Breast epithelium (tissue), 4 donors: ENCODE measurements at regions not wholly inside any gene's neighbourhood (a gene's known extent, or its start where the extent isn't known, plus 50 kb on each side); places are given as distances from the start of the nearest gene placed in this dataset.

Source experiments
- DNase-seq, 2 donors: peaks; one replicate each; pipeline ENCODE4 v3.0.0-alpha.2; 2019; ENCODE audit warnings: low spot score in 2 of 2
- H3K27ac ChIP-seq, 2 donors: fragments of 200-600 bp; sonication (generic) in 1 of 2; one replicate each; pipeline ENCODE4 v1.5.1; 2016 to 2019; ENCODE audit warnings: mild to moderate bottlenecking in 1 of 2
- H3K27me3 ChIP-seq, 2 donors: fragments of 200-600 bp; sonication (generic) in 1 of 2; one replicate each; pipeline versions ENCODE4 v1.5.1 to v1.6.0; 2017 to 2019; ENCODE audit warnings: control low read depth in 1 of 2, mild to moderate bottlenecking in 1 of 2
- H3K36me3 ChIP-seq: fragments of 200-600 bp; one replicate; pipeline ENCODE4 v1.5.1; 2019
- H3K4me1 ChIP-seq, 2 donors: fragments of 200-600 bp; sonication (generic); one replicate each; pipeline ENCODE4 v1.5.1; 2016 to 2019; ENCODE audit warnings: control low read depth in 1 of 2
- H3K4me3 ChIP-seq, 3 donors: fragments of 200-600 bp; sonication (generic); 1 replicate in 2 of 3; 2 replicates in 1 of 3; pipeline ENCODE4 v1.5.1; 2016 to 2019; ENCODE audit warnings: mild to moderate bottlenecking in 3 of 3, moderate library complexity in 2 of 3
- H3K9me3 ChIP-seq, 2 donors: fragments of 200-600 bp; sonication (generic) in 1 of 2; one replicate each; pipeline ENCODE4 v1.5.1; 2016 to 2019; ENCODE audit warnings: control low read depth in 1 of 2
- POLR2A ChIP-seq: fragments of 450-650 bp; IDR thresholded peaks from one replicate; pipeline ENCODE4 v1.6.1; 2016; ENCODE audit warnings: antibody characterized with exemption, mild to moderate bottlenecking, moderate library complexity
- POLR2AphosphoS5 ChIP-seq, 3 donors: sonication (generic); formaldehyde crosslinking; IDR thresholded peaks; one replicate each; pipeline ENCODE4 v1.6.1; 2017; ENCODE audit warnings: antibody characterized with exemption in 3 of 3
- intact Hi-C: fragments of 100-400 bp; cut with DNase I; formaldehyde crosslinking; loops from one replicate; pipeline ENCODE4 v1.15.1; 2023; ENCODE audit warnings: low total_unique reads
- TF ChIP-seq, protein P1 (sequence below), 3 donors: fragments of 450-650 bp; IDR thresholded peaks; one replicate each; pipeline ENCODE4 v1.5.1; 2016 to 2017; ENCODE audit warnings: antibody characterized with exemption in 3 of 3, mild to moderate bottlenecking in 3 of 3, moderate library complexity in 3 of 3

DNA sequence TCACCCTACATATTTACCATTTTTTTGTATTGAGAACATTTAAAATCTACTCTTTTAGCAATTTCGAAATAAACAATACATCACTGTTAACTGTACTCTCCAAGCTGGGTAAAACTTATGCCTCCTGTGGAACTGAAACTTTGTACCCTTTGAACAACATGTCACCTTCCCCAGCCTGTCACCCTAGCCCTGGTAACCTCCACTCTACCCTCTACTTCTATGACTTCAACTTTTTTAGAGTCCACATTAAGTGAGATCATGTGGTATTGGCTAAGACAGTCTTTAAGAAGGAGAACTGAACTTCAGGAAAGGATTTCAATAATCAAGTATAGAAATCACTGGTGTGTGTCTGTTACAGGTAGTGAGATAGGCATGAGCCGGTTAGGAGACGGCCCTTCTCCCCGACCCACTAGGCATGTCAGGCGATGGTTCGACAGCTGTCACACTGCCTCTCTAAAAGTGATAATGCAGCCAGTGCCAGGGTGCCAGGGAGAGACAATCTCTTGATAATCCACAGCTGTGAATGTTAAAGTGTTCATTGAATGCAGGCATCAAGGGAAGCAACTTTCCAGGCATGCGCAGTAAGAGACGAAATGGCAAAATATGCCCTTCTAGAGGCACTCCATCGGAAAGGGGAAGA lies 74.6 kb upstream of the RNF152 start:
- intact Hi-C loops, result no loop called here
- H3K36me3 ChIP-seq, result no peaks in the 10 kb centered on the region

DNA sequence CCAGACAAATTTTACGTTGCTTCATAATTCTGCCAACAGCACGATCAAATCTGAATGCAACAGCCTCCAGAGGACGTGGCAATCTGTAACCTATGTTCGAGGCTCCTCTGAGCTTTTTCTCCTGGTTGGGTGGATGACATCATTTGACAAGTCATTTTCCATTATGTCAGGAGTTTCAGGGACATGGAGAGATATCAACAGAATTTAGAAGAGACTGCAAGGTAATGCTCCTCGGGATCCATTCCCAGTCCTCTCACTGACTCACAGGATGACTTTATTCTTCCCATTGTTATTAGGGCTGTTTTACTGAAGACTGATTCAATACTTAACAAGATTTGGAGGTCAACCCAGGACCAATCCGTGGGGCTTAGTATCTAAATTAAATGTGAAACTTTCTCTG lies 72.5 kb upstream of the RNF152 start:
- H3K27ac ChIP-seq, result no peak overlapping the region
- no peaks in the 10 kb centered on the region for H3K36me3 ChIP-seq
- no peaks in the 10 kb centered on the region for H3K4me1 ChIP-seq
- no peaks in the 10 kb centered on the region for H3K9me3 ChIP-seq
- intact Hi-C loops, result no loop called here
- TF ChIP-seq POLR2A (no peak), POLR2AphosphoS5 (IDR thresholded peaks at IDR 0.05) (no peak)
- TF ChIP-seq, protein P1, sequence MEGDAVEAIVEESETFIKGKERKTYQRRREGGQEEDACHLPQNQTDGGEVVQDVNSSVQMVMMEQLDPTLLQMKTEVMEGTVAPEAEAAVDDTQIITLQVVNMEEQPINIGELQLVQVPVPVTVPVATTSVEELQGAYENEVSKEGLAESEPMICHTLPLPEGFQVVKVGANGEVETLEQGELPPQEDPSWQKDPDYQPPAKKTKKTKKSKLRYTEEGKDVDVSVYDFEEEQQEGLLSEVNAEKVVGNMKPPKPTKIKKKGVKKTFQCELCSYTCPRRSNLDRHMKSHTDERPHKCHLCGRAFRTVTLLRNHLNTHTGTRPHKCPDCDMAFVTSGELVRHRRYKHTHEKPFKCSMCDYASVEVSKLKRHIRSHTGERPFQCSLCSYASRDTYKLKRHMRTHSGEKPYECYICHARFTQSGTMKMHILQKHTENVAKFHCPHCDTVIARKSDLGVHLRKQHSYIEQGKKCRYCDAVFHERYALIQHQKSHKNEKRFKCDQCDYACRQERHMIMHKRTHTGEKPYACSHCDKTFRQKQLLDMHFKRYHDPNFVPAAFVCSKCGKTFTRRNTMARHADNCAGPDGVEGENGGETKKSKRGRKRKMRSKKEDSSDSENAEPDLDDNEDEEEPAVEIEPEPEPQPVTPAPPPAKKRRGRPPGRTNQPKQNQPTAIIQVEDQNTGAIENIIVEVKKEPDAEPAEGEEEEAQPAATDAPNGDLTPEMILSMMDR (IDR thresholded peaks at IDR 0.05), result no peak
- no peak for DNase-seq
- no peak overlapping the region for H3K4me3 ChIP-seq
- H3K27me3 ChIP-seq, result no peaks in the 10 kb centered on the region

More for the DNA sequence above, 74.6 kb upstream of the RNF152 start:
- no peaks in the 10 kb centered on the region for H3K27me3 ChIP-seq
- no peaks in the 10 kb centered on the region for H3K9me3 ChIP-seq
- no peak overlapping the region for H3K4me3 ChIP-seq
- TF ChIP-seq, protein P1 (IDR thresholded peaks at IDR 0.05), result no peak
- TF ChIP-seq POLR2A (no peak), POLR2AphosphoS5 (IDR thresholded peaks at IDR 0.05) (no peak)
- H3K27ac ChIP-seq, result no peak overlapping the region
- no peak for DNase-seq
- no peaks in the 10 kb centered on the region for H3K4me1 ChIP-seq

DNA sequence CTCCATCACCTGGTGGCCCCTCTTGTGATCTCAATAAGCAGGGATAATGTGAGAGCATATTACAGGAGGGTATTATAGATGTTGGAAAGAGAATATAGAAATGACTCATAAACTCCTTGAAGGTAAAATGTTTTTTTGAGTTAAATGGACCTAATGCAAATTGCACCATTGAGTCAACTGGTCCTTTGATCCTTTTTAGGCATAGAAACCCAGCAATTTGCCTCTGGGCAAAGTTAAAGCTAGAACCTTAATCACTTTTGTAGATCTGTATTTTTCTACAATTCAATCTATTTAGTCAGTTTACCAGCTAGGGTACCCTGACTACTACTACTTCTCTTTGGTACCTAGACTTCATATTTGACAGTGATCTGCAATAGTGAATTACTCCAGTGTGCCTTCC lies 71.8 kb upstream of the RNF152 start:
- no peaks in the 10 kb centered on the region for H3K27me3 ChIP-seq
- H3K27ac ChIP-seq, result no peak overlapping the region
- TF ChIP-seq POLR2A (no peak), POLR2AphosphoS5 (IDR thresholded peaks at IDR 0.05) (no peak)
- TF ChIP-seq, protein P1 (IDR thresholded peaks at IDR 0.05), result no peak
- no peaks in the 10 kb centered on the region for H3K4me1 ChIP-seq
- H3K36me3 ChIP-seq, result no peaks in the 10 kb centered on the region
- H3K4me3 ChIP-seq, result no peak overlapping the region
- H3K9me3 ChIP-seq, result no peaks in the 10 kb centered on the region
- DNase-seq, result no peak
- intact Hi-C loops, result no loop called here

DNA sequence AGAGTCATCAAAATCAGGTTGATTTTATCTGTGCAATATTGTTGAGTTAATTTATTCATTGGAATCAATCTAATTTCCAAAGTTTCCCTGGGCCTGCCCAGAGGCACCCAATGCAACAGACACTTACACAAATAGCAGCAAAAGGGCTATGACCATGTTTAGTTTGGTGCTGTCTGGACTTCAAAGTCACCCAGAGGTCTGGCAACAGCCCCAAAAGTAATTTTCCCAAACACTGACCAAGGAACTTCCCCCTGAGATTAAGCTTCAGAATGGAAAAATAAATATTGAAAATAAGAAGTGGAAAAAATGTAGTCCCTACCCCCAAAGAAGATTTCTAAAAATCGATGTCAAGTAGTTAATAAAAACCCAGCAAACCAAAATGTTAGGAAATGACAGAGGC lies 70.9 kb upstream of the RNF152 start:
- DNase-seq, result no peak
- H3K4me1 ChIP-seq, result no peaks in the 10 kb centered on the region
- H3K9me3 ChIP-seq, result no peaks in the 10 kb centered on the region
- H3K4me3 ChIP-seq, result no peak overlapping the region
- intact Hi-C loops, result no loop called here
- H3K36me3 ChIP-seq, result no peaks in the 10 kb centered on the region
- no peak for TF ChIP-seq POLR2A
- TF ChIP-seq POLR2AphosphoS5 (IDR thresholded peaks at IDR 0.05), result no peak
- TF ChIP-seq, protein P1 (IDR thresholded peaks at IDR 0.05), result no peak
- H3K27ac ChIP-seq, result no peak overlapping the region
- no peaks in the 10 kb centered on the region for H3K27me3 ChIP-seq

DNA sequence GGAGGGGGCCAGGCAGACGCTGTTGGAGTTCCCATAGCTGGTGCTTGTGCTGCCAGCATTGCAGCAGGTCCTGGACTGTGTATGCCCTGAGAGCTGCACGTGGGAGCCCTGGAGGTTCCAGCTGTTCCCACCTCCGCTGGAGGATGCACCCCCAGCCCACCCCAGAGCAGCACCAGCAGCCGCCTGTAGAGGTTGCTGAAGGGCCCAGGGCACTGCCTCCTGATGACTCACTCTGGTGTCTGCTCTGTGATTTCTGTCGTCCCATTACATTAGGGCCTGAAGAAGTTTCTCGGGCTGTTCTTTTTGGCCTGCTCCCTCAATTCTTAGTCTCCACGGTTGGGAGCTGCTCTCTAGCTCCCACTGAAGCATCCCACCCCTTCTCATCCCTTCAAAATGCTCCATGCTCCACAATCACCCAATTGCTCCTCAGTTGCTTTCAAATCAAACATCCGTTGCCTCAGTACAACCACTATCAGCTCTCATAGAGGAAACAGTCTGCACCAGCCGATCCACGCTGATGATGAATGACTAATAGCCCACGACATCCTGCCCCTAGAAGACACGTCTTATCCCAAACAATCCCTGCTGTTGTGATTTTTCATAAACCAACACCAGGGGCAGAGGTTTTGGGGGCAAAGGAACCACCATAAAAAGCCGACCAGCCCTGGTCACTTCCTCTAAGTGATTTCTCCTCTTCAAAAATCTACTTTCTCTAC lies 65.2 kb upstream of the RNF152 start:
- intact Hi-C loops, result no loop called here
- no peak overlapping the region for H3K27ac ChIP-seq
- no peaks in the 10 kb centered on the region for H3K4me1 ChIP-seq
- no peaks in the 10 kb centered on the region for H3K27me3 ChIP-seq
- no peaks in the 10 kb centered on the region for H3K36me3 ChIP-seq
- no peak overlapping the region for H3K4me3 ChIP-seq
- no peak for TF ChIP-seq POLR2AphosphoS5 (IDR thresholded peaks at IDR 0.05)
- TF ChIP-seq, protein P1 (IDR thresholded peaks at IDR 0.05), result no peak
- no peak for TF ChIP-seq POLR2A
- H3K9me3 ChIP-seq, result no peaks in the 10 kb centered on the region
- no peak for DNase-seq
